HFF-Myc (cell line): ENCODE measurements at regions not wholly inside any gene's neighbourhood (a gene's known extent, or its start where the extent isn't known, plus 50 kb on each side); places are given as distances from the start of the nearest gene placed in this dataset.

ENCODE experiments used
- DNase-seq: peaks from one replicate; pipeline ENCODE4 v3.0.0-alpha.2; 2011; ENCODE audit warnings: low read depth; ENCODE audit errors: extremely low read depth
- H3K4me3 ChIP-seq: replicated peaks from 2 replicates; pipeline ENCODE4 v1.5.1; 2011; ENCODE audit warnings: low read depth, mild to moderate bottlenecking, control low read depth, low read length
- CTCF ChIP-seq: IDR thresholded peaks from 2 replicates; pipeline ENCODE4 v1.5.1; 2012; ENCODE audit warnings: mild to moderate bottlenecking, low read depth, low read length, control low read depth; ENCODE audit errors: missing control alignments

GRCh38 chr13:99064624-99065234 is 86.9 kb upstream of the DOCK9 start:
- no peak for TF ChIP-seq CTCF
- no peak for DNase-seq
- H3K4me3 ChIP-seq: no peak overlapping the region

- no peak for DNase-seq
- no peak for TF ChIP-seq CTCF
- H3K4me3 ChIP-seq: no peak overlapping the region
Measured at GRCh38 chr13:99065235-99066015, 87.6 kb upstream of the DOCK9 start.

GRCh38 chr13:99066219-99066618 is 88.4 kb upstream of the DOCK9 start:
- TF ChIP-seq CTCF: no peak
- no peak for DNase-seq
- H3K4me3 ChIP-seq: no peak overlapping the region

GRCh38 chr13:99067159-99067985 is 89.5 kb upstream of the DOCK9 start:
- DNase-seq: peak; percentile 21
- H3K4me3 ChIP-seq: no peak overlapping the region
- TF ChIP-seq CTCF: no peak

- TF ChIP-seq CTCF: no peak
- DNase-seq: no peak
- no peak overlapping the region for H3K4me3 ChIP-seq
Measured at GRCh38 chr13:99071211-99071610, 93.3 kb upstream of the DOCK9 start.

- no peak for DNase-seq
- no peak overlapping the region for H3K4me3 ChIP-seq
- TF ChIP-seq CTCF: no peak
Measured at GRCh38 chr13:99071666-99072065, 93.8 kb upstream of the DOCK9 start.
